Endothelial cell of umbilical vein (primary cell): ENCODE measurements at regions not wholly inside any gene's neighbourhood (a gene's known extent, or its start where the extent isn't known, plus 50 kb on each side); places are given as distances from the start of the nearest gene placed in this dataset.
"Not testable (repeated sequence)": the region's sequence is repeated elsewhere in the genome, so short reads cannot be mapped to it uniquely, and the experiment has no call there.

Source experiments
- BruUV-seq: library from RNA; stranded (reverse); fragments of 400-500 nt; replicated peaks from 2 replicates; lab custom pipeline; 2021; lab: Mats Ljungman, UMichigan
- CTCF ChIA-PET: fragments of 300-600, 350-600 bp; sonication (Branson Sonifier 250); formaldehyde crosslinking; loops from one replicate; lab custom pipeline; 2021; ENCODE audit warnings: antibody characterized with exemption, inconsistent platforms; lab: Charles Lee
- POLR2A ChIA-PET: fragments of 300-600, 350-600 bp; sonication (Branson Sonifier 250); formaldehyde crosslinking; loops from one replicate; lab custom pipeline; 2021; ENCODE audit warnings: antibody characterized with exemption, inconsistent platforms; lab: Charles Lee
- DNase-seq: peaks from one replicate; pipeline ENCODE4 v3.0.0-alpha.2; 2011; ENCODE audit warnings: low read depth, low spot score
- FAIRE-seq: peaks from 2 replicates; lab custom pipeline; 2011; peaks lifted over from hg19 to GRCh38; lab: Jason Lieb, UNC
- H2AFZ ChIP-seq: 2 replicates; pipeline ENCODE4 v1.6.0; 2012; ENCODE audit warnings: low read depth, low read length, control low read depth, inconsistent platforms
- H3K27ac ChIP-seq: 2 replicates; pipeline ENCODE4 v1.5.1; 2011; ENCODE audit warnings: low read depth, mild to moderate bottlenecking, control low read depth, low read length, moderate library complexity; ENCODE audit not compliant: insufficient read depth
- H3K27me3 ChIP-seq, 2 experiments: 2 replicates each; pipeline versions ENCODE4 v1.6.0 to v1.6.1; 2011; ENCODE audit warnings: low read length in 2 of 2, mixed read lengths in 1 of 2; ENCODE audit not compliant: control insufficient read depth in 2 of 2, insufficient read depth in 2 of 2
- H3K36me3 ChIP-seq, 2 experiments: 2 replicates in 1 of 2; 3 replicates in 1 of 2; pipeline ENCODE4 v1.5.1; 2011; ENCODE audit warnings: low read length in 2 of 2, mild to moderate bottlenecking in 1 of 2, moderate library complexity in 1 of 2; ENCODE audit not compliant: control insufficient read depth in 2 of 2, insufficient read depth in 2 of 2; ENCODE audit errors: extremely low read depth in 1 of 2
- H3K4me1 ChIP-seq: 3 replicates; pipeline ENCODE4 v1.5.1; 2011; ENCODE audit warnings: mild to moderate bottlenecking, low read length; ENCODE audit not compliant: control insufficient read depth, insufficient read depth; ENCODE audit errors: extremely low read depth
- H3K4me2 ChIP-seq: 2 replicates; pipeline ENCODE4 v1.6.1; 2011; ENCODE audit warnings: low read length, control low read depth, mixed read lengths; ENCODE audit not compliant: insufficient read depth
- H3K4me3 ChIP-seq, 3 experiments: fragments of 200-600 bp in 1 of 3; sonication (generic), shearing (Covaris generic) in 1 of 3; replicated peaks in 1 of 3; 2 replicates each; pipeline ENCODE4 v1.5.1; 2011 to 2016; ENCODE audit warnings: control low read depth in 3 of 3, low read length in 3 of 3, mild to moderate bottlenecking in 2 of 3, inconsistent platforms in 1 of 3, low read depth in 1 of 3, moderate library complexity in 1 of 3; ENCODE audit not compliant: insufficient read depth in 1 of 3
- H3K79me2 ChIP-seq: 2 replicates; pipeline ENCODE4 v1.6.0; 2012; ENCODE audit warnings: low read length, inconsistent platforms; ENCODE audit not compliant: control insufficient read depth, insufficient read depth
- H3K9ac ChIP-seq: replicated peaks from 2 replicates; pipeline ENCODE3; 2011; ENCODE audit warnings: low read length, control low read depth; ENCODE audit not compliant: insufficient read depth; ENCODE audit errors: extremely low read depth
- H3K9me1 ChIP-seq: replicated peaks from 3 replicates; pipeline ENCODE4 v1.6.0; 2011; ENCODE audit warnings: mild to moderate bottlenecking, low read length; ENCODE audit not compliant: control insufficient read depth, insufficient read depth; ENCODE audit errors: extremely low read depth
- H3K9me3 ChIP-seq: replicated peaks from 2 replicates; pipeline ENCODE4 v1.5.1; 2012; ENCODE audit warnings: low read length, inconsistent platforms; ENCODE audit not compliant: control insufficient read depth, insufficient read depth
- H4K20me1 ChIP-seq: replicated peaks from 2 replicates; pipeline ENCODE3; 2011; ENCODE audit warnings: mild to moderate bottlenecking, low read length; ENCODE audit not compliant: control insufficient read depth, insufficient read depth; ENCODE audit errors: extremely low read depth
- EZH2 ChIP-seq: IDR thresholded peaks from 2 replicates; pipeline ENCODE4 v1.6.1; 2012; ENCODE audit warnings: borderline replicate concordance, low read depth, mild to moderate bottlenecking, moderate library complexity, low read length, inconsistent platforms; ENCODE audit not compliant: severe bottlenecking
- FOS ChIP-seq: IDR thresholded peaks from 2 replicates; pipeline ENCODE4 v1.6.1; 2011; ENCODE audit warnings: mild to moderate bottlenecking, low read length, moderate library complexity, borderline replicate concordance; ENCODE audit not compliant: insufficient read depth
- GATA2 ChIP-seq: IDR thresholded peaks from 2 replicates; pipeline ENCODE4 v1.7.0; 2011; ENCODE audit warnings: low read depth, mild to moderate bottlenecking, moderate library complexity, mixed read lengths, low read length; ENCODE audit not compliant: insufficient read length, insufficient read depth
- JUN ChIP-seq: IDR thresholded peaks from 2 replicates; pipeline ENCODE4 v1.6.1; 2011; ENCODE audit warnings: borderline replicate concordance, low read depth; ENCODE audit not compliant: insufficient read length, insufficient read depth
- MYC ChIP-seq: IDR thresholded peaks from one replicate; pipeline ENCODE4 v1.6.1; 2011; ENCODE audit warnings: mild to moderate bottlenecking, low read depth, low read length
- POLR2A ChIP-seq: IDR thresholded peaks from 2 replicates; pipeline ENCODE4 v1.6.1; 2012; ENCODE audit warnings: low read depth, mild to moderate bottlenecking, control low read depth, low read length
- POLR2AphosphoS5 ChIP-seq: IDR thresholded peaks from 2 replicates; pipeline ENCODE4 v1.6.1; 2012; ENCODE audit warnings: low read depth, mild to moderate bottlenecking, control low read depth, low read length, moderate library complexity; ENCODE audit not compliant: insufficient read depth
- dilution Hi-C: fragments of 300-500 bp; cut with MboI; formaldehyde crosslinking; loops from one replicate; pipeline ENCODE4 v1.15.0; 2019; ENCODE audit warnings: low sequenced_read_pairs; ENCODE audit not compliant: extremely low pct_ligation_motif_present
- intact Hi-C: fragments of 100-400 bp; cut with micrococcal nuclease; formaldehyde crosslinking; loops from one replicate; pipeline ENCODE4 v1.10.0; 2022
- TF ChIP-seq, protein P1 (sequence below): IDR thresholded peaks from 2 replicates; pipeline ENCODE4 v1.6.1; 2011; ENCODE audit not compliant: insufficient read depth, insufficient read length
- TF ChIP-seq, protein P2 (sequence below), 2 donors: IDR thresholded peaks; 1 replicate in 1 of 2; 2 replicates in 1 of 2; pipeline ENCODE4 v1.5.1; 2011; ENCODE audit warnings: low read length in 2 of 2, mild to moderate bottlenecking in 2 of 2, moderate library complexity in 2 of 2, control low read depth in 1 of 2, inconsistent platforms in 1 of 2, low read depth in 1 of 2; ENCODE audit not compliant: insufficient read depth in 1 of 2; ENCODE audit errors: extremely low read depth in 1 of 2

DNA sequence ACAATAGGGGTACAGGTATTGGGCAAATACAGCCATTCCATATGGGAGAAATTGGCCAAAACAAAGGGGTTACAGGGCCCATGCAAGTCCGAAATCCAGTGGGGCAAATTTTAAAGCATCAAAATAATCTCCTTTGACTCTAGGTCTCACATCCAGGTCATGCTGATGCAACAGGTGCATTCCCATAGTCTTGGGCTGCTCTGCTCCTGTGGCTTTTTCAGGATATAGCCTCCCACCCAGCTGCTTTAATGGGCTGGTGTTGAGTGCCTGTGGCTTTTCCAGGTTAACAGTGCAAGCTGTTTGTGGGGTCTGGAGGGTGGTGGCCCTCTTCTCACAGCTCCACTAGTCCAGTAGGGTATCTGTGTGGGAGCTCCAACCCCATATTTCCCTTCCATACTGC is 607.1 kb downstream of the MEI4 start:
- no peaks in the 10 kb centered on the region for H4K20me1 ChIP-seq
- no peaks in the 10 kb centered on the region for H3K79me2 ChIP-seq
- FAIRE-seq (no peak), DNase-seq (no peak)
- H3K4me3 ChIP-seq, result no peak overlapping the region
- no peaks in the 10 kb centered on the region for H3K4me1 ChIP-seq
- H3K36me3 ChIP-seq, result no peaks in the 10 kb centered on the region
- POLR2A ChIA-PET, result no interaction called here
- H3K9me1 ChIP-seq, result no peaks in the 10 kb centered on the region
- BruUV-seq, result no TSS peak
- no peak overlapping the region for H3K4me2 ChIP-seq
- H3K9ac ChIP-seq, result no peak overlapping the region
- H3K27me3 ChIP-seq, result no peaks in the 10 kb centered on the region
- H3K27ac ChIP-seq, result no peak overlapping the region
- intact Hi-C loops, result no loop called here
- TF ChIP-seq, protein P1, sequence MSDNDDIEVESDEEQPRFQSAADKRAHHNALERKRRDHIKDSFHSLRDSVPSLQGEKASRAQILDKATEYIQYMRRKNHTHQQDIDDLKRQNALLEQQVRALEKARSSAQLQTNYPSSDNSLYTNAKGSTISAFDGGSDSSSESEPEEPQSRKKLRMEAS, result no peak
- no peak for TF ChIP-seq EZH2
- no peak for TF ChIP-seq POLR2A
- no peak for TF ChIP-seq MYC
- no peak for TF ChIP-seq GATA2
- TF ChIP-seq POLR2AphosphoS5, result no peak
- no peak for TF ChIP-seq FOS
- TF ChIP-seq, protein P2, sequence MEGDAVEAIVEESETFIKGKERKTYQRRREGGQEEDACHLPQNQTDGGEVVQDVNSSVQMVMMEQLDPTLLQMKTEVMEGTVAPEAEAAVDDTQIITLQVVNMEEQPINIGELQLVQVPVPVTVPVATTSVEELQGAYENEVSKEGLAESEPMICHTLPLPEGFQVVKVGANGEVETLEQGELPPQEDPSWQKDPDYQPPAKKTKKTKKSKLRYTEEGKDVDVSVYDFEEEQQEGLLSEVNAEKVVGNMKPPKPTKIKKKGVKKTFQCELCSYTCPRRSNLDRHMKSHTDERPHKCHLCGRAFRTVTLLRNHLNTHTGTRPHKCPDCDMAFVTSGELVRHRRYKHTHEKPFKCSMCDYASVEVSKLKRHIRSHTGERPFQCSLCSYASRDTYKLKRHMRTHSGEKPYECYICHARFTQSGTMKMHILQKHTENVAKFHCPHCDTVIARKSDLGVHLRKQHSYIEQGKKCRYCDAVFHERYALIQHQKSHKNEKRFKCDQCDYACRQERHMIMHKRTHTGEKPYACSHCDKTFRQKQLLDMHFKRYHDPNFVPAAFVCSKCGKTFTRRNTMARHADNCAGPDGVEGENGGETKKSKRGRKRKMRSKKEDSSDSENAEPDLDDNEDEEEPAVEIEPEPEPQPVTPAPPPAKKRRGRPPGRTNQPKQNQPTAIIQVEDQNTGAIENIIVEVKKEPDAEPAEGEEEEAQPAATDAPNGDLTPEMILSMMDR (IDR thresholded peaks at IDR 0.05; ENCODE audit: extremely low read depth in 1 of 2, insufficient read depth in 1 of 2, low read depth in 1 of 2, low read length in 2 of 2), result no peak
- TF ChIP-seq JUN, result no peak
- CTCF ChIA-PET, result no interaction called here
- H3K9me3 ChIP-seq, result no peaks in the 10 kb centered on the region
- dilution Hi-C loops, result no loop called here
- no peak overlapping the region for H2AFZ ChIP-seq

DNA sequence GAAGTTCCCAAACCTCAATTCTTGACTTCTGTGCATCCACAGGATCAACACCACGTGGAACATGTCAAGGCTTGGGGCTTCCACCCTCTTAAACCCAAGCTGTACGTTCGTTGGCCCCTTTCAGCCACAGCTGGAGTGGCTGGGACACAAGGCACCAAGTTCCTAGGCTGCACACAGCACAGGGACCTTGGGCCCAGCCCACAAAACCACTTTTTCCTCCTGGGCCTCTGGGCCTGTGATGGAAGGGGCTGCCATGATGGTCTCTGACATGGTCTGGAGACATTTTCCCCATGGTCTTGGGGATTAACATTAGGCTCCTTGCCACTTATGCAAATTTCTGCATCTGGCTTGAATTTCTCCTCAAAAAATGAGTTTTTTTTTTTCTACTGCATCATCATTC is 606.9 kb upstream of the IRAK1BP1 start:
- DNase-seq, H3K4me2 ChIP-seq, CTCF ChIA-PET, BruUV-seq, H2AFZ ChIP-seq, H3K79me2 ChIP-seq, H3K9me3 ChIP-seq, H3K27me3 ChIP-seq, H3K36me3 ChIP-seq, H3K4me3 ChIP-seq, H4K20me1 ChIP-seq, intact Hi-C loops, H3K27ac ChIP-seq, H3K4me1 ChIP-seq, H3K9me1 ChIP-seq, dilution Hi-C loops, FAIRE-seq, H3K9ac ChIP-seq, POLR2A ChIA-PET: not testable (repeated sequence)
